GM12875 (cell line): ENCODE measurements at regions not wholly inside any gene's neighbourhood (a gene's known extent, or its start where the extent isn't known, plus 50 kb on each side); places are given as distances from the start of the nearest gene placed in this dataset.

ENCODE experiments used
- H3K4me3 ChIP-seq: one replicate; pipeline ENCODE4 v1.5.1; 2011; ENCODE audit warnings: low read depth, low read length, control low read depth
- TF ChIP-seq, protein P1 (sequence below): IDR thresholded peaks from 2 replicates; pipeline ENCODE4 v1.5.1; 2011; ENCODE audit warnings: low read depth, mild to moderate bottlenecking, control low read depth, inconsistent platforms, low read length, moderate library complexity, borderline replicate concordance; ENCODE audit not compliant: insufficient read depth

DNA sequence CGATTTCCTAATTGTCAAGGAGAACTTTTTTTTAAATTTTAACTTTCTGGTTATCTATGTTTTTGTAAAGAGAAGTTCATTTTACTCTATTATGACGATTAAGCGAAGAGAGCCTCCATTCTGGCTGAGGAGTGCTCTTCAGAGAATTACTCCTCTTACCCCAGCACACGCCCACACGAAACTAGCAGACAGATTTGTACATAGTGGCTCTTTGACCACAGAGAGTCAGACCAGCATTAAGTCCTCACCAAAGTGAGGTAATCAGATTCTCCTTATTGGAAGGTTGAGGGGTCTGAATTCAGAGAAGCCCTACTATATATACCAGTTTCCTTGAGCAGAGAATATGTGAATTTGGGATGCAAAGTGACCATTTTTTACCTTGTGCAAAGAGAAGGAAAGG, 204.8 kb upstream of the TSC22D2 start:
- H3K4me3 ChIP-seq: no peak overlapping the region
- TF ChIP-seq, protein P1, sequence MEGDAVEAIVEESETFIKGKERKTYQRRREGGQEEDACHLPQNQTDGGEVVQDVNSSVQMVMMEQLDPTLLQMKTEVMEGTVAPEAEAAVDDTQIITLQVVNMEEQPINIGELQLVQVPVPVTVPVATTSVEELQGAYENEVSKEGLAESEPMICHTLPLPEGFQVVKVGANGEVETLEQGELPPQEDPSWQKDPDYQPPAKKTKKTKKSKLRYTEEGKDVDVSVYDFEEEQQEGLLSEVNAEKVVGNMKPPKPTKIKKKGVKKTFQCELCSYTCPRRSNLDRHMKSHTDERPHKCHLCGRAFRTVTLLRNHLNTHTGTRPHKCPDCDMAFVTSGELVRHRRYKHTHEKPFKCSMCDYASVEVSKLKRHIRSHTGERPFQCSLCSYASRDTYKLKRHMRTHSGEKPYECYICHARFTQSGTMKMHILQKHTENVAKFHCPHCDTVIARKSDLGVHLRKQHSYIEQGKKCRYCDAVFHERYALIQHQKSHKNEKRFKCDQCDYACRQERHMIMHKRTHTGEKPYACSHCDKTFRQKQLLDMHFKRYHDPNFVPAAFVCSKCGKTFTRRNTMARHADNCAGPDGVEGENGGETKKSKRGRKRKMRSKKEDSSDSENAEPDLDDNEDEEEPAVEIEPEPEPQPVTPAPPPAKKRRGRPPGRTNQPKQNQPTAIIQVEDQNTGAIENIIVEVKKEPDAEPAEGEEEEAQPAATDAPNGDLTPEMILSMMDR: no peak

DNA sequence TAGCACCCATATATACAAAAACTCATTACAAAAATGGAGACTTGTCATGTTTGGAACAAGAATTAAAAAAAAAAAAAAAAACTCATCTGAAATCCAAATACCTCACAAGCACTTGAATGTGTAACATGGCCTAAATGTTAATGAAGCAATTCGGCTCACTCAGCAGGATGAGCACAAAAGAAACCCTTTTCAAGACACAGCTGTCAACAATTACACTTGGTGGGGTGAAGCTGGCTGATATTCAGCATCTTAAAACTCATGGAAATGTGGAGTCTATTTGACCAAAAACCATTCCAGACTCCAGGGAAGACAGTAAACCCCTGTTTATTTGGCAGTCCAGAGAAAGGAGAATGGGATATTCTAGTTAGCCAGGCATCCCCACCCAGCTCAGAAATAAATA, 205.4 kb upstream of the TSC22D2 start:
- TF ChIP-seq, protein P1: no peak
- no peak overlapping the region for H3K4me3 ChIP-seq

DNA sequence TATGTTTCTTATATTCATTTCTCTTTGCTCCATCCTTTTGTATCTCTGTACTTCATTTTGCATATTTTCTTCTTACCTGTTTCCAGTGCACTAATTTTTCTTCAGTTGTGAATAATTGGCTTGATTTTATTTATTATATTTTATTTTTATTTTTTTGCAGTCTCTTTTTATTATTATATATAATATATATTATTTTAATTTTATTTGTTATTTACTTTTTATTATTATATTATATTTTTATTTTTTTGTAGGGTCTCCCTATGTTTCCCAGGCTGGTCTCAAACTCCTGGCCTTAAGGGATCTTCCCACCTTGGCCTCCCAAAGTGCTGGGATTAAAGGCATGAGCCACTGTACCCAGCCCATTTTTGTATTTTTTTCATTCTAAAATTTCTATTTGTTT, 213.1 kb upstream of the TSC22D2 start:
- TF ChIP-seq, protein P1: no peak
- H3K4me3 ChIP-seq: no peak overlapping the region

DNA sequence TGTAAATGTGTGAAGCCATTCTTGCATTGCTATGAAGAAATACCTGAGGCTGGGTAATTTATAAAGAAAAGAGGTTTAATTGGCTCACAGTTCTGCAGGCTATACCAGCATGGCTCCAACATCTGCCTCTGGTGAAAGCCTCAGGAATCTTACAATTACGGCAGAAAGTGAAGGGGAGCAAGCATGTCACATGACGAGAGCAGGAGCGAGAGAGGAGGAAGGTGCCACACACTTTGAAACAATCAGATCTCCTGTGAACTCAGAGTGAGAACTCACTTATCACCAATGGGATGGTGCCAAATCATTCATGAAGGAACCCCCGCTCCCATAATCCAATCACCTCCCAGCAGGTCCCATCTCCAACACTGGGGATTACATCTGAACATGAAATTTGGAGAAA, 213.6 kb upstream of the TSC22D2 start:
- TF ChIP-seq, protein P1: no peak

DNA sequence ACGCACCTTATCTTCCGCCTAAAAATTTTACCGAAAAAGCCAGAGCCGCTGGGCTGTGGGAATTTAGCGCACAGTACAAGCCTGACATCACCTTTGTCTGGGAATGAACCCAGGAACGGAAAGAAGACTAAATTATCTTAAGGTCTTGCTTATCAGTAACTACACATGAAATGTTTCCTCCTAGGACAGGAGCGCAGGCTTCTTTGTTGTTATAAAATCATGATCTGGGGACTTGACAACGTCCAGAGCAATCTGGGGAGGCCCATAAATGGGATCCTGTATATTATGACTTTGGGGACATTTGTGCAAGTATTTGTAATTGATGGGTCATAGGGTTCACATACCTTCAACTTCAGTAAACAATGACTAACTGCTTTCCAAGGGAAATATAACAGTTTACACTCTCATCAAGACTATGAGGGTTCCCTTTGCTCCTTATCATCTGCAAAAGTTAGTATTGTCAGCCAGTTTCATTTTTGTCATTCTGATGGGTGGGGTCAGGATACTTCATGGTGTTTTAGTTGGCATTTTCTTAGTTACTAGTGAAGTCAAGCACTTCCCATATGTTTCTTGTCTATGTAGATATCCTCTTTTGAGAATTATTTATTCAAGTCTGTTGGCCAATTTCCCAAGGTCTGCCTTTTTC, 213.9 kb upstream of the PFN2 start:
- no peak overlapping the region for H3K4me3 ChIP-seq
- TF ChIP-seq, protein P1: no peak

More for the DNA sequence above, 213.6 kb upstream of the TSC22D2 start:
- no peak overlapping the region for H3K4me3 ChIP-seq

DNA sequence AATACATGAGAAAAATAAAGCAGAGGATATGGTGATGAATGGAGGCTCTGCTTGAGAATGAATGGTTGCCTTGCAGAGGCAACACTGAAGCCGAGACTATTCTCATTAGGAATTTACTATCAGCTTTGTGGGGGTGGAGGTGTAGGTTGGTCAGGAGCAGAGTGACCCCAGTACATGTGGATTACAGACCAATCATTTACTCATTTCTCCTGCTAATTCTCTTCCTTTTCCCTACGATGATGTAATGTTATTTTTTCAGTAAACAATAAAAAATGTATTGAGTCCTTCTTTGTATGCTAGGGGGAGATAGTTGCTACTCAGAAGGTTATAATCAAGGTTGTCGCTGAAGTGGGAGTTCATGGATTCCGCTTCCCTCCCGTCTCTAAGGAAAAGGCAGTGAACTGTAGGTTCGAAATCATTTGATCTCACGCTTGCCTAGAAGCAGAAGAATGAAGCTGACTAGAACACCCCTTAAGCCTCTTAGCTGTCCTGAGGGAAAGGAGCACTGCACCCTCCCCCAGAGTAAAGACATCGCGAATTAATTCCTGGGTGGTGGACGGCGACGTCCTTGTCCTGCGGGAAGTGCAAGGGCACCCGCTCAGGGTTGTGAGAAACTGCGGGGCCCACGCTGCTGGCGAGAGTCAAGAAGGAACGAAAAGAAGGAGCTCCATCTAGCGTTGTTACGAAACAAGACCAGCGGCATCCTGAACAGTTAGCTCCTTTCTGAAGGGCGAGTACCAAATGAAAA, 213.2 kb upstream of the PFN2 start:
- TF ChIP-seq, protein P1: peak; percentile 71
- H3K4me3 ChIP-seq: no peak overlapping the region

DNA sequence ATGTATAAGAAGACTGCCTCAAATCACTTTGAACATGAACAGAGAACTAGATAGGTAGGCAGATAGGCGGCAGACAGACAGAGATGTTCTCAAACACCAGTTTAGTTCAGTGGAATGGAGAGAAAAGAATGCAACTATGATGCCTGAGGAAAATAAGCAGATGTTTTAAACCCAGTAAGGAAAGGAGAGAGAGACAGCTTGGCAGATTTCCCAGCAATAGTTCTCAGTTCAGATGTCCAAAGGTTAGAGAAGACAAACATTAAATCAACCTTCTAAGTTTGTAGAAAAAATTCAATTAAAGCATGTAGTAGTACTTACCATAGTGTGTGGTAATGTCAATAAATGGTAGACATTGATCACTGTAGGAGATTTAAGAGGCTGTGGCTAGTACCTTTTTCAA, 209.6 kb upstream of the PFN2 start:
- TF ChIP-seq, protein P1: no peak
- H3K4me3 ChIP-seq: no peak overlapping the region
